ENCODE measurements at regions not wholly inside any gene's neighbourhood (a gene's known extent, or its start where the extent isn't known, plus 50 kb on each side); places are given as distances from the start of the nearest gene placed in this dataset.
"Not testable (repeated sequence)": the region's sequence is repeated elsewhere in the genome, so short reads cannot be mapped to it uniquely, and the experiment has no call there.

- Mint-ChIP-seq H3K4me3 (peak overlapping the region in 4 of 5 donors; percentile 82 to 93 (median 87)), H3K4me1 (peaks cover 7 to 10% of the 10 kb centered on the region in 2 donors), H3K27me3 (ENCODE audit: low read depth in 3 of 3) (peaks cover 22 to 36% (median 35%) of the 10 kb centered on the region in 3 donors)
- not testable (repeated sequence) for DNase-seq, H3K27ac Mint-ChIP-seq, H3K9me3 Mint-ChIP-seq, H3K36me3 Mint-ChIP-seq
Observed at GRCh38 chr1:148280831-148281572, 128.9 kb upstream of the NBPF11 start.

GRCh38 chr1:148279002-148279542 is 127.0 kb upstream of the NBPF11 start:
- H3K27ac Mint-ChIP-seq, H3K36me3 Mint-ChIP-seq, H3K9me3 Mint-ChIP-seq, DNase-seq: not testable (repeated sequence)
- peak overlapping the region in 1 of 5 donors; percentile 46 for H3K4me3 Mint-ChIP-seq
- peaks cover 7 to 10% of the 10 kb centered on the region in 2 donors for H3K4me1 Mint-ChIP-seq
- H3K27me3 Mint-ChIP-seq (ENCODE audit: low read depth in 3 of 3), result peaks cover 24 to 38% (median 35%) of the 10 kb centered on the region in 3 donors

- Mint-ChIP-seq H3K4me1 (peaks cover 7 to 10% of the 10 kb centered on the region in 2 donors), H3K27me3 (ENCODE audit: low read depth in 3 of 3) (peaks cover 22 to 49% (median 33%) of the 10 kb centered on the region in 3 donors)
- not testable (repeated sequence) for H3K9me3 Mint-ChIP-seq, H3K36me3 Mint-ChIP-seq, H3K27ac Mint-ChIP-seq, DNase-seq, H3K4me3 Mint-ChIP-seq
Observed at GRCh38 chr1:148277865-148278279, 125.8 kb upstream of the NBPF11 start.

- not testable (repeated sequence) for H3K9me3 Mint-ChIP-seq; H3K27ac Mint-ChIP-seq; H3K27me3 Mint-ChIP-seq (ENCODE audit: low read depth in 3 of 3); H3K36me3 Mint-ChIP-seq; DNase-seq; H3K4me3 Mint-ChIP-seq
- H3K4me1 Mint-ChIP-seq, result peaks cover 15 to 17% of the 10 kb centered on the region in 2 donors
Observed at GRCh38 chr1:148267066-148267465, 115.0 kb upstream of the NBPF11 start.

GRCh38 chr1:148264374-148265276 is 112.5 kb upstream of the NBPF11 start:
- Mint-ChIP-seq H3K4me1 (peaks cover 15 to 17% of the 10 kb centered on the region in 2 donors), H3K36me3 (no peaks in the 10 kb centered on the region), H3K9me3 (no peaks in the 10 kb centered on the region), H3K27me3 (ENCODE audit: low read depth in 3 of 3) (peaks cover 3 to 9% (median 9%) of the 10 kb centered on the region in 3 donors), H3K27ac (peak overlapping the region in 1 of 6 donors; percentile 81), H3K4me3 (peak overlapping the region in 4 of 5 donors; percentile 90 to 98 (median 96))
- DNase-seq, result no peak

- H3K4me3 Mint-ChIP-seq, result peak overlapping the region; percentile 87 to 98 (median 96)
- peaks cover 15 to 17% of the 10 kb centered on the region in 2 donors for H3K4me1 Mint-ChIP-seq
- peak overlapping the region in 5 of 6 donors; percentile 26 to 90 (median 81) for H3K27ac Mint-ChIP-seq
- H3K36me3 Mint-ChIP-seq, result no peaks in the 10 kb centered on the region
- DNase-seq, result no peak
- no peaks in the 10 kb centered on the region for H3K9me3 Mint-ChIP-seq
- H3K27me3 Mint-ChIP-seq (ENCODE audit: low read depth in 3 of 3), result peaks cover 3 to 9% (median 9%) of the 10 kb centered on the region in 3 donors
Observed at GRCh38 chr1:148263906-148264255, 111.8 kb upstream of the NBPF11 start.

- Mint-ChIP-seq H3K4me1 (peaks cover 15 to 17% of the 10 kb centered on the region in 2 donors), H3K9me3 (no peaks in the 10 kb centered on the region), H3K4me3 (peak overlapping the region; percentile 87 to 98 (median 96)), H3K27ac (peak overlapping the region; percentile 26 to 90 (median 82)), H3K27me3 (ENCODE audit: low read depth in 3 of 3) (peaks cover 0 to 9% (median 9%) of the 10 kb centered on the region in 3 donors), H3K36me3 (no peaks in the 10 kb centered on the region)
- peak; percentile 42 to 59 (median 49) for DNase-seq
Observed at GRCh38 chr1:148263128-148263905, 111.2 kb upstream of the NBPF11 start.

GRCh38 chr1:148261684-148262083 is 109.6 kb upstream of the NBPF11 start:
- not testable (repeated sequence) for H3K9me3 Mint-ChIP-seq; H3K36me3 Mint-ChIP-seq; H3K27me3 Mint-ChIP-seq (ENCODE audit: low read depth in 3 of 3); H3K27ac Mint-ChIP-seq; DNase-seq
- Mint-ChIP-seq H3K4me3 (peak overlapping the region in 1 of 5 donors; percentile 36), H3K4me1 (peaks cover 15 to 17% of the 10 kb centered on the region in 2 donors)

- not testable (repeated sequence) for H3K4me1 Mint-ChIP-seq
Observed at GRCh38 chr1:148257886-148258285, 105.8 kb upstream of the NBPF11 start.

GRCh38 chr1:148254611-148255429 is 102.7 kb upstream of the NBPF11 start:
- not testable (repeated sequence) for H3K36me3 Mint-ChIP-seq; H3K27me3 Mint-ChIP-seq (ENCODE audit: low read depth in 3 of 3); DNase-seq; H3K27ac Mint-ChIP-seq; H3K9me3 Mint-ChIP-seq; H3K4me3 Mint-ChIP-seq; H3K4me1 Mint-ChIP-seq

More at GRCh38 chr1:148257886-148258285, 105.8 kb upstream of the NBPF11 start:
- H3K4me3 Mint-ChIP-seq; H3K27me3 Mint-ChIP-seq (ENCODE audit: low read depth in 3 of 3); DNase-seq; H3K27ac Mint-ChIP-seq; H3K9me3 Mint-ChIP-seq; H3K36me3 Mint-ChIP-seq: not testable (repeated sequence)

- not testable (repeated sequence) for H3K9me3 Mint-ChIP-seq; H3K27ac Mint-ChIP-seq; H3K4me1 Mint-ChIP-seq; H3K27me3 Mint-ChIP-seq (ENCODE audit: low read depth in 3 of 3); H3K36me3 Mint-ChIP-seq; H3K4me3 Mint-ChIP-seq; DNase-seq
Observed at GRCh38 chr1:148253808-148254207, 101.7 kb upstream of the NBPF11 start.

- not testable (repeated sequence) for H3K36me3 Mint-ChIP-seq; DNase-seq; H3K4me1 Mint-ChIP-seq; H3K27ac Mint-ChIP-seq; H3K4me3 Mint-ChIP-seq; H3K9me3 Mint-ChIP-seq; H3K27me3 Mint-ChIP-seq (ENCODE audit: low read depth in 3 of 3)
Observed at GRCh38 chr1:148248798-148249197, 96.7 kb upstream of the NBPF11 start.

Data from immature natural killer cell (primary cell).